ENCODE measurements at regions not wholly inside any gene's neighbourhood (a gene's known extent, or its start where the extent isn't known, plus 50 kb on each side); places are given as distances from the start of the nearest gene placed in this dataset.
"Not testable (repeated sequence)": the region's sequence is repeated elsewhere in the genome, so short reads cannot be mapped to it uniquely, and the experiment has no call there.

DNA sequence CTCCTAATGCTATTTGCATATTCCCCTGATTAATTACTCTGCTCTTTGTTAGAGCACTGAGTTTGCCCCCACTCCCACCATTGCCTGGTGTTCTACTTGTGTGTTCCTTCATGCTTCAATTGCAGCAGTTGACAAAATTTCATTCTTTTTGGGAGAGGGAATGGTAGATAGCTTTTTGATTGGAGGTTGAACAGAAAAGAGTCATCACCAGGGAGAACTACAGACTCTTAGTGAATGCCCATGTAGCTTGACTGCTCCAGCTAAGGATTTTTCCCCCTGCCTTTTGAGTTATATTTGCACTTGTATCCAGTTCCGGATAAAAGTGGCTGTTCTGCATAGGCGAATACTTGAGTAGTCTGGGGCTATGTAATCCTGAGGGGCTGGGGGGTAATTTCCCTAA lies 183.9 kb downstream of the ETNK1 start:
- H2AFZ ChIP-seq (ENCODE audit: low read depth, low read length), result no peak overlapping the region

GRCh38 chr12:22810036-22810435 lies 185.1 kb downstream of the ETNK1 start:
- Histone ChIP-seq H3K36me3 (replicated peaks; ENCODE audit: low read depth, low read length) (no peaks in the 10 kb centered on the region), H3K9ac (ENCODE audit: low read length) (no peak overlapping the region), H3K9me3 (ENCODE audit: insufficient read depth, low read length) (no peaks in the 10 kb centered on the region), H3K4me1 (ENCODE audit: low read length) (no peaks in the 10 kb centered on the region), H3K4me2 (ENCODE audit: low read length) (no peak overlapping the region), H3K4me3 (ENCODE audit: low read length) (no peak overlapping the region), H3K27ac (ENCODE audit: low read length) (no peak overlapping the region), H3K27me3 (ENCODE audit: low read depth, low read length) (no peaks in the 10 kb centered on the region), H3K79me2 (ENCODE audit: low read length) (no peaks in the 10 kb centered on the region), H4K20me1 (ENCODE audit: insufficient read depth, low read length) (no peaks in the 10 kb centered on the region), H2AFZ (ENCODE audit: low read depth, low read length) (no peak overlapping the region)
- TF ChIP-seq CTCF (IDR thresholded peaks at IDR 0.05; ENCODE audit: low read depth, low read length) (no peak), EZH2phosphoT487 (IDR thresholded peaks at IDR 0.05; ENCODE audit: low read depth) (no peak)

More for the DNA sequence above, 183.9 kb downstream of the ETNK1 start:
- Histone ChIP-seq H3K4me1 (ENCODE audit: low read length) (no peaks in the 10 kb centered on the region), H3K9me3 (ENCODE audit: insufficient read depth, low read length) (no peaks in the 10 kb centered on the region), H3K79me2 (ENCODE audit: low read length) (no peaks in the 10 kb centered on the region), H3K27ac (ENCODE audit: low read length) (no peak overlapping the region), H3K27me3 (ENCODE audit: low read depth, low read length) (no peaks in the 10 kb centered on the region), H3K4me3 (ENCODE audit: low read length) (no peak overlapping the region), H3K36me3 (replicated peaks; ENCODE audit: low read depth, low read length) (no peaks in the 10 kb centered on the region), H3K9ac (ENCODE audit: low read length) (no peak overlapping the region), H3K4me2 (ENCODE audit: low read length) (no peak overlapping the region), H4K20me1 (ENCODE audit: insufficient read depth, low read length) (no peaks in the 10 kb centered on the region)
- TF ChIP-seq CTCF (IDR thresholded peaks at IDR 0.05; ENCODE audit: low read depth, low read length) (no peak), EZH2phosphoT487 (IDR thresholded peaks at IDR 0.05; ENCODE audit: low read depth) (no peak)

DNA sequence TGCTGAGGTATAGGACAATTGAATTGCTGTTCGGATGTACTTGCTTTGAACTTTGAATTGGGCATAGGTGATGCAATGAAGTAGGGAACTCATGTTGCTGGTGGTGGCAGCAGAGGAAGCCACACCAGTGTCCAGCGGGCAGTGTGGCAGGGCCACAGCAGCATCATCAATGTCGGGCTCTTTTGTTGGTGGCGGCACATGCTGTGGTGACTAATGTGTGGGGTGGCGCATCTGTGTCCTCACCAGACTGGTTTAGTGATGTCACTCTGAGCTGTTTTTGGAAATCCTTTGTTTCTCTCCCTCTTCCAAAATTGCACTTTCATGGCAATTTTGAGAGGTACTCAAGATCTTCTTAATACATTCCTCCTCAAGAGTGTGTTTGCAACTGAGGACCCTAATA lies 187.6 kb downstream of the ETNK1 start:
- H2AFZ ChIP-seq (ENCODE audit: low read depth, low read length), result no peak overlapping the region
- H3K27me3 ChIP-seq (ENCODE audit: low read depth, low read length), result no peaks in the 10 kb centered on the region
- no peaks in the 10 kb centered on the region for H3K9me3 ChIP-seq (ENCODE audit: insufficient read depth, low read length)
- no peak overlapping the region for H3K27ac ChIP-seq (ENCODE audit: low read length)
- H4K20me1 ChIP-seq (ENCODE audit: insufficient read depth, low read length), result no peaks in the 10 kb centered on the region
- H3K4me2 ChIP-seq (ENCODE audit: low read length), result no peak overlapping the region
- H3K4me3 ChIP-seq (ENCODE audit: low read length), result no peak overlapping the region
- no peak for TF ChIP-seq EZH2phosphoT487 (IDR thresholded peaks at IDR 0.05; ENCODE audit: low read depth)
- no peak overlapping the region for H3K9ac ChIP-seq (ENCODE audit: low read length)
- no peaks in the 10 kb centered on the region for H3K36me3 ChIP-seq (replicated peaks; ENCODE audit: low read depth, low read length)
- H3K4me1 ChIP-seq (ENCODE audit: low read length), result no peaks in the 10 kb centered on the region
- no peaks in the 10 kb centered on the region for H3K79me2 ChIP-seq (ENCODE audit: low read length)

DNA sequence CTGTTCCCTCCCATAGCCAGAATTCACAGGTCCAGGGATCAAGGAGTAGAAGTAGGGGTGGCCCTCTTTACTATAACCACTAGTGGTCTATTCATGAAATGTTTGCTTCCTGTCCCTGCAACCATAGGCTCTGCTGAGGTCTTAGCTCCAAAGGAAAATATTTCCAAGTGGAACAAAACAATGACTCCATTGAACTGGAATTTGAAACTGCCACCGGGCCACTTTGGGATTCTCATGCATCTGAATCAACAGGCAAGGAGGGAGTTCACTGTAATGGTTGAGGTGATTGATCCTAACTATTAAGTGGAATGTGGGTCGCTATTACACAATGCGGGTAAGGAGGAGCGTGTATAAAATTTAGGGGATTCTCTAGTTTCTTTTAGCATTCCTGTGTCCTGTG lies 197.0 kb downstream of the ETNK1 start:
- H3K9ac ChIP-seq (ENCODE audit: low read length), result no peak overlapping the region
- no peaks in the 10 kb centered on the region for H3K79me2 ChIP-seq (ENCODE audit: low read length)
- H3K4me1 ChIP-seq (ENCODE audit: low read length), result no peaks in the 10 kb centered on the region
- no peaks in the 10 kb centered on the region for H3K27me3 ChIP-seq (ENCODE audit: low read depth, low read length)
- TF ChIP-seq EZH2phosphoT487 (IDR thresholded peaks at IDR 0.05; ENCODE audit: low read depth) (no peak), CTCF (IDR thresholded peaks at IDR 0.05; ENCODE audit: low read depth, low read length) (no peak)
- no peak overlapping the region for H2AFZ ChIP-seq (ENCODE audit: low read depth, low read length)
- no peaks in the 10 kb centered on the region for H3K9me3 ChIP-seq (ENCODE audit: insufficient read depth, low read length)
- H3K4me2 ChIP-seq (ENCODE audit: low read length), result no peak overlapping the region
- no peaks in the 10 kb centered on the region for H4K20me1 ChIP-seq (ENCODE audit: insufficient read depth, low read length)
- H3K36me3 ChIP-seq (replicated peaks; ENCODE audit: low read depth, low read length), result no peaks in the 10 kb centered on the region
- H3K4me3 ChIP-seq (ENCODE audit: low read length), result no peak overlapping the region
- H3K27ac ChIP-seq (ENCODE audit: low read length), result no peak overlapping the region

DNA sequence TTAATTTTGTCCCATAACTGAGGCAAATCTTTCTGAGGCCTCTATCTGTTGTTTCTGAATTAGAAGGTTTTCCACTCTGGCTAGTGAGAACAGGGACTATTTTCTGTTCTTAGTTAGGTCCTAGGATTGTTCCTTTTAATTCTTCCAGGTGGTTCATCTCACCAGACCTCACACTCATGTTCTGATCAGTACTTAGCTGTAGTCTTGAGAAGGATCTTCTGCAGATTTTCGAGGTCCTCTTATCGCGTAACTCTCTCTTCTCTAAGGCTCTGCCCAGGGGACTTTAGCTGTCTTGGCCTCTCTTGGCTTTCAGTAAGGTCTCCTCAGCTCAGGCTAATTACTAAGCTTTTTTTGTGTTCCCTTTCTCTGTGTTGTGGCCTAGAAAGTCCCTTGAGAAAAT lies 201.1 kb downstream of the ETNK1 start:
- TF ChIP-seq CTCF (IDR thresholded peaks at IDR 0.05; ENCODE audit: low read depth, low read length) (no peak), EZH2phosphoT487 (IDR thresholded peaks at IDR 0.05; ENCODE audit: low read depth) (no peak)
- no peak overlapping the region for H3K4me3 ChIP-seq (ENCODE audit: low read length)
- no peak overlapping the region for H3K27ac ChIP-seq (ENCODE audit: low read length)
- no peaks in the 10 kb centered on the region for H3K4me1 ChIP-seq (ENCODE audit: low read length)
- H3K79me2 ChIP-seq (ENCODE audit: low read length), result no peaks in the 10 kb centered on the region
- no peaks in the 10 kb centered on the region for H4K20me1 ChIP-seq (ENCODE audit: insufficient read depth, low read length)
- no peak overlapping the region for H3K9ac ChIP-seq (ENCODE audit: low read length)
- no peak overlapping the region for H2AFZ ChIP-seq (ENCODE audit: low read depth, low read length)
- H3K27me3 ChIP-seq (ENCODE audit: low read depth, low read length), result no peaks in the 10 kb centered on the region
- no peak overlapping the region for H3K4me2 ChIP-seq (ENCODE audit: low read length)
- no peaks in the 10 kb centered on the region for H3K36me3 ChIP-seq (replicated peaks; ENCODE audit: low read depth, low read length)
- no peaks in the 10 kb centered on the region for H3K9me3 ChIP-seq (ENCODE audit: insufficient read depth, low read length)

DNA sequence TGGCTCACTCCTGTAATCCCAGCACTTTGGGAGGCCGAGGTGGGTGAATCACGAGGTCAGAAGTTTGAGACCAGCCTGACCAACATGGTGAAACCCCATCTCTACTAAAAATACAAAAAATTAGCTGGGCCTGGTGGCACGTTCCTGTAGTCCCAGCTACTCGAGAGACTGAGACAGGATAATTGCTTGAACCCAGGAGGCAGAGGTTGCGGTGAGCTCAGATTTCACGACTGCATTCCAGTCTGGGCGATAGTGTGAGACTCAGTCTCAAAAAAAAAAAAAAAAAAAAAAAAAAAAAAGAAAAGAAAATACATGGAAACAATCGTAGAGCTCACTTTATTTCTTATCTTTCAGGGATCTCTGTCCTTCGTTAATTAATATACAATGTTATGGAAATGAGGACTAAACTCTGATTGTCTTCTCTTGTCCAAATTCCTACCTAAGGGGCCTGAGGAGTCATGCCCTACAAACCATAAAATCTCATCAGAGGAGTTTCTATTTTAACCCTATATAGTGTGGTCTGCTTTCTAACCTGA lies 201.5 kb downstream of the ETNK1 start:
- H3K79me2 ChIP-seq (ENCODE audit: low read length); H3K36me3 ChIP-seq (replicated peaks; ENCODE audit: low read depth, low read length); H3K9me3 ChIP-seq (ENCODE audit: insufficient read depth, low read length); H4K20me1 ChIP-seq (ENCODE audit: insufficient read depth, low read length); H3K27ac ChIP-seq (ENCODE audit: low read length); H3K4me1 ChIP-seq (ENCODE audit: low read length); H3K4me2 ChIP-seq (ENCODE audit: low read length); H2AFZ ChIP-seq (ENCODE audit: low read depth, low read length); H3K4me3 ChIP-seq (ENCODE audit: low read length); H3K27me3 ChIP-seq (ENCODE audit: low read depth, low read length); H3K9ac ChIP-seq (ENCODE audit: low read length): not testable (repeated sequence)
